IPS-NIHi11 (cell line): ENCODE measurements at regions not wholly inside any gene's neighbourhood (a gene's known extent, or its start where the extent isn't known, plus 50 kb on each side); places are given as distances from the start of the nearest gene placed in this dataset.
"Not testable (repeated sequence)": the region's sequence is repeated elsewhere in the genome, so short reads cannot be mapped to it uniquely, and the experiment has no call there.

Experiments
- DNase-seq: peaks from one replicate; pipeline ENCODE4 v3.0.0; 2012; ENCODE audit warnings: mixed read lengths, low spot score

DNA sequence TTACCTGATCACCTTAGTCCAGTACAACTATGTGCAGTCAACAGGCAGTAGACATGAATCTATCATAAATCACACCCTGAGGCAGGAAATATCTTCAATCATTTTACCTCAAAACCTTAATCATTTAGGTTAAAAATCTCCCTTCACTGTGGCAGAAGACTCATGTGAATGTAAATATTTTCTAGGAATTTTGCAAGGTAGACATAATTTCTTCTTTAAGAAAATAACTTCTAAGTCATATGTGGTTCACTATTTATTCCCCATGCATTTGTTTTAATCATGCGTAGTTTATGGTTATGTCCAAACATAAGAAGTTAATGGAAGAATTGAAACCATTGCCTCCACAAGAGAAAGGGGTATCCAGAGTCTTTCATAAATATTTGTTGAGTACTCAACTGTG is 97.0 kb downstream of the HMHB1 start:
- DNase-seq = no peak

DNA sequence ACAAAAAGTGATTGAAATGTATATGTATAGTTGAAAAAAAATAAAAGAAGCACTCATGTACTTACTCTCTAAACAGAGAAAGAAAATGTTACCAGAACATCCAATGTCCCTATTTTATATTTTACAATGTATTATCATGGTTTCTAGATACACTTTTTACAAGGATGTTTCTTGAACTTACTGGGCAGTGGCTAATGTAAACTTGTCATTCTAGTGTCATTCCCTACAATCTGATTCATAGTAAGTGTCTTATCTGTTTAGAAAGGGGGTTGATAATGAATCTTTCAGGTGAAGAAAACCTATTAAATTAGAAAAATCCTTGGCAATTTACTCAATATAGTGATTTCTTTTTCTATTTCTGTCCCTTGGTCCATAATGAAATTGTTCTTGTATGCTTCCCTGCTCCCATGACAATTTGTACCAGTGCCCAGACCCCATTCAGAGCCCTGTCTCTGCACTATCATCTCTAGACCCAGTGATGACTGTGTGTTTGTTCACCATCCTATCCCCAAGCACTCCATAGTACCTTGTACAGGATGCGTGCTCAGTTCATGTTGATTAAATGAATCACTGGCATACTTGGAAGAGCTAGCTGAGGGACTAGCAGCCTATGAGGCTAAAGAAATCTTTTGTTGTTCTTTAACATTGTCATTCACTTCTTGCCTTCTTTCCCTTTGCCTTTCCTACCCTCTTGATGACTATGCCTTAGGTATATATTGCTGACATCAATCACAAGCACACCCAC is 101.2 kb downstream of the HMHB1 start:
- DNase-seq = no peak

DNA sequence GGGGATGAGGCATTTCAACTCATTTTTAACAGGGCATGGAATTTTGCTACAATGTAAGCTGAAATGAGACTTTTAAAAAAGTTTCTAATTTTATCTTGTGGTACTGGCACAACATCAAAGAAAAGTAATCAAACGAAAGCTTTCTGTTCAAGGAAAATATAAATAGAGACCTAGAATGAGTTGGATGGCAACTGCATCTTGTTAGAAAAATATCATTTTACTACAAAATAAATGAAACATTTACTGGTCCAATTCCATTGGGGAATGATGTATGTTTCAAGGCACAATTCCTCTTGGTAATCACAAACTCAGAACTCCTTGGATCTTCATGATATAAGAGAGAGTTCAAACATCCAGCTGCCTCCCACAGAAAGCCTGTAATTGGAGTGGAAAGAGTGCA is 102.8 kb downstream of the HMHB1 start:
- no peak for DNase-seq

DNA sequence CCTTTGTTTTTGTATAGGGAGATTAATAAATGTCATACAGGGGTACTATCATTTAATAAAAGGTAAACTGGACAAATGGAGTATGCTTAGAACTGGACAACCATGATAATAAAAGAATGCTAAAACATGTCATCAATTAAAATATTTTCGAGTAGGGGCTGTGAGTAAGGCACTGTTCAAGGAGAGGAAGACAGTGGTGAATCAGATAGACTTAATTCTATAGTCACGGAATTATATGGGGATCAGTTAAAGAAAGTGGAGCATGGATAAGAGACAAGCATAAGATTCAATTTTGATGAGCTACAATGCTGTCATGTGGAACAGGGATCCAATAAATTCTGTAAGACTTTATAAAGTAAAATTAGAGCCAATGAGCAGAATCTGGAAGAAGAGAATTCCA is 104.5 kb downstream of the HMHB1 start:
- DNase-seq = no peak

DNA sequence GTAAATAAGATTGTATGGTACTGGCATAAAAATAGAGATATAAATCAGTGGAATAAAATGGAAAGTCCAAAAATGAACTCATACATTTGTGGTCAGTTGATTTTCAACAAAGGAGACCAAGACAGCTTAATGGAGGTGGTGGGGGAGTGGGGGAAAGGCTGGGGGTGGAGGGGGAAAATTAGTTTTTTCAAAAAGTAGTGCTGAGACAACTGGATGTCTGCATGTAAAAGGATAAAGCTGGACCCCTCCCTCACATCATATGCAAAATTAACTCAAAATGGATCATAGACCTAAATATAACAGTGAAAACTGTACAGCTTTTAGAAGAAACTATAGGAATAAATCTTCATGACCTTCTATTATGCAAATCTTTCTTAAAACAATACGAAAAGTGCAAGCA is 107.0 kb downstream of the HMHB1 start:
- DNase-seq = no peak

DNA sequence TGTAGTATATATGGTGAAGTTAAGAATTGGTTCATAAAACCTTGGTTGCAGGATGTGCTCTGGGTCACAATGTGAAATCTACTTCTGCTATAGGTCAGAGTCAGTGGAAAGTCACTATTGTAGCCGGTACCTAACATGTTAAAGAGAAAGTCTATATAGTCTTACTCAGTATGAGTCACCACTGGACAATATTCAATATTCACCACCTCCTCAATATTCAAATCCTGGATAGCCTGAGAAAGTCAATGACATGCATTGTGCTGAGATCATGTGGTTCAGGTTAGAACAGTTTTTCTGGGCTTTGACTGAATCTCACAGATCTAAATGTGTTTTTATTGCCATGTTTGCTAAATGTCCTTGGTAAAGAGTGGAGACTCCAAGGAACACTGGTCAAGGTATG is 108.8 kb downstream of the HMHB1 start:
- no peak for DNase-seq

DNA sequence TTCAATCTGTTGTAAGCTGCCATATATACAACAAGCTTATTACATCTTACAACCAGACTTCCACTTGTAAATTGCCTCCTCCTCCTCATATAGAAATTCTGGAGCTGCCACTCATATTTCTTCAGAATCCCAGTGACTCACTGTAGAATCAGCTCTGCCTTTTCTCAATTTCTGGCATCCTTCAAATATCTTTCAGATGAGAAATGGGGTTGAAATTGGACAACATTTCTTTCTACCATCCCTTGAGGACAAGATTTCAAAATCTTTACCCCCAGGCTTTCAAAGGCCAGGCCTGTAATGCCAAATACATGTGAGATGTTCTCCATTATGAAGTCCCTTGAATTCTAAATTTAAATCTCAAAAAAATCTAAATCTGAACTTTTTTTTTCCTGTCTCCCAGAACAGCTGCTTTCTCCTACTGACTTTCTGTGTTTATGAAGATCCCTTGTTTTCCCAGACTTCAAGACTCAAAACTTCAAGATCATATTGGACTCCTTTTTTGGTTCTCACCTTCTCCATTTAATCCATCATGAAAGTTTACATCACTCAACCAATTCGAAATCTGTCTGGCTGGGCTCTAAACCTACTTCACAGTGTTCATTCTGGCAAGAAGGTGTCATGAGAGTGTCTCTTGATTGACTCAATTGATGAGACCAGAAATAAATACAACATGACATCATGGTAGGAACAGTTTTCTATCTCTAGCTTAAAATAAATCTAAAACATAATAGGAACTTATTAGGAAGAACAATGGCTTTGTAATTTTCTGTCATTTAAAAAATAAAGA is 109.8 kb downstream of the HMHB1 start:
- no peak for DNase-seq

DNA sequence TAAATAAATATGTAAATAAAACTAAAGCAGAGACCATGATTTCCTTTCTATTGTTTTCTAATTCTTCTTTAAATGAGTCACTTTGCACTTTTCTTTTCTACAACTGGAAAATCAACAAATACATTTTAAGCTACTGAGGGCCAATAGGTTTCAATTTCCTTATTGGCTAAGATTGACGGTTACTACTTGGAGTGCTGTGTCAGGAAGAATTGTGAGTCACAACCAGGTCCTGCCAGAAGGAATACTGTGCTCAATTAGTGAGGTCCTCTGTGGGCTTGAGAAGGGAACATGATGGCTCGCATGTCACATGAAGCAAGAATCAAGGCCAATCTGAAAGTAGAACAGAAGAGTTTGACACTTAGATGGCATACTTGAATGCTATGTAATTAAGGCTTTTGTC is 110.8 kb downstream of the HMHB1 start:
- DNase-seq = no peak

DNA sequence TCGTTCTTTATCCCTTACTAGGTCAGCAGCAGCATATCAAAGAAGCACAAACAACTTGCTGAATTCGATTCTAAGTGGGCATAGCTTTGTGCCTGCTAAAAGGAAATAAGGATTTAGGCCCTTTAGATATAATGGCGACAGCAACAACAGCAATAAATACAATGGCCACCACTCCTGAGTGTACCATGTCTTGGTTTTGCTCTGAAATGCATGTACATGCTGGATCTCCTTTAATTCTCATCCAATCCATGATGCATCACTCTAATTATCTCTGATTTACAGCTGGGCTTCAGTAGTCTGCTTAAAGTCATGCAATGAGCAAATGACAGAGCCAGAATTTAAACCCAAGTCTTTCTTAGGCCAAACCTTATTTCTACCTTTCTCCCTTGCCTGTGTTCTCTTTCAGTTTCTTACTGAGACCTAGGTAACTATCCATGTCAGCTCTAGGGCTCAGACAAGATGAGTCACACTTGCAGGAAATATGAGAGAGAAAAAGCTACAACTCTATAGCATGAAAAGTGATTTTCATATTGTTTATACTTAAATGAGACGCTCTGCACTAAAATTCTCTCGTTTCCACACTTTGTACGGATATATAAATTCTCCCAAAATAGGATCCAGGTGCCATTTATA is 111.8 kb downstream of the HMHB1 start:
- no peak for DNase-seq

DNA sequence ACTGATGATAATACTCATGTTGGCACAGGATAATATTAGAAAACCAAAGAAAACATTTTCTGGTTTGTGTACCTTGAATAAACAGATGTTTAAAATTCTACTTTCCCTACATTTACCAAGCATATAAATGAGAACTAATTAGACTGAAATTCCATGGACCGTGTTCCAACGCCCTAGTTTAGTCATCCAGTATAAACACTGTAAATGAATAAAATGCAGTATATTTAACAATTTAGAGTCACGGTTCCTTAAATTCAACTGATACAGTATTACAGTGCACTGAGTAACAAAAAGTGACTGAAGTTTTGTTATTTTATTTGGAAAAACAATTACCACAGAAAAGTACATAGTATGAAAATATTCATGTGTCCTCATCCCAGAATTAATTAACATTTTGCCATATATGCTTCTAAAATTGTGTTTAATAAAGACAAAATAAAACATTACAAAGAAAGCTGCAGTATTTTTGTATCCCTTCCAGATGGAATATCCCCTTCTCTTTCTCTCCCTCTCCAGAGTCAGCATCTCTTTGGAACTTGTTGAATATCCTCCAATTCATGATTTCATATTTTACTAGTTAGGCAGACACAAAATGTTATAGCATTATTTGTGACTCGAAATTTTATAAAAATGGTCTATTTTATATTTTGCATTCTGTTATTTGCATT is 112.5 kb downstream of the HMHB1 start:
- no peak for DNase-seq

DNA sequence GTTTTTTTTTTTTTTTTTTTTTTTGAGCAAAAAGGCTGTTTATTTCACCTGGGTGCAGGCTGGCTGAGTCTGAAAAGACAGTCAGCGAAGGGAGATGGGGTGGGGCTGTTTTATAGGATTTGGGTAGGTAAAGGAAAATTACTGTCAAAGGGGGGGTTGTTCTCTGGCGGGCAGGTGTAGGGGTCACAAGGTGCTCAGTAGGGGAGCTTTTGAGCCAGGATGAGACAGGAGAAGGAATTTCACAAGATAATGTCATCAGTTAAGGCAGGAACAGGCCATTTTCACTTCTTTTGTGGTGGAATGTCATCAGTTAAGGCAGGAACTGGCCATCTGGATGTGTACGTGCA is 113.0 kb downstream of the HMHB1 start:
- not testable (repeated sequence) for DNase-seq

DNA sequence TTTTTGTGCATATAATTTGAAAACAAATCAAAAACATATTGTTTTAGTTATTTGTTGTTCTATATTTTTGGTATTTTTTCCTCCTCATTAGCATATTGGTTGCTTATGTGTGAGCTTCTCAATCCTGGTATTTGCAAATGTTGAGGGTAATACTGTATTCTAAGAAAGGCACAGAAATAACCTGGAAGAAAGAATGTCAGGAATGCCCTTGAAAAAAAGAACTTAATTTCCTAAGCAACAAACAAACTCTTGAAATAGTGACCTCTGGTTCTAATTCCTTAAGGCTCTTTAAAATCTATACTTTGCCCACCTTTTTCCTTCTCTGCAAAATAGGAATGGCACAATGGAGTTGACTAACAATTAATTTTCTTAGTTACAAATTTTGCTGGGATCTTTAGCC is 117.5 kb downstream of the HMHB1 start:
- DNase-seq = no peak

DNA sequence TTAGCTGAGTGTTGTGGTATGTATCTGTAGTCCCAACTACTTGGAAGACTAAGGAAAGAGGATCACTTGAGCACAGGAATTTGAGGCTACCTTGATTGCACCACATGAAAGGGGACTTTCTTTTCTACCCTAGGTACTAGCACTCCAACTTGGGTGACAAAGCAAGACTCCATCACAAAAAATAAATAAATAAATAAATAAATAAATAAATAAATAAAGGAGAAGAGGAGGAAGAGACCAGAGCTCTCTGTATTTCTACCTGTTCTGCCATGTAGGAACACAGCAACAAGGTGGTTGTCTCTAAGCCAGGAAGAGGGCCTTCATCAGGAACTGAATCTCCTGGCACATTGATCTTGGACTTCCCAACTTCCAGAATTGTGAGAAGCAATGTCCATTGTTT is 118.6 kb downstream of the HMHB1 start:
- no peak for DNase-seq

DNA sequence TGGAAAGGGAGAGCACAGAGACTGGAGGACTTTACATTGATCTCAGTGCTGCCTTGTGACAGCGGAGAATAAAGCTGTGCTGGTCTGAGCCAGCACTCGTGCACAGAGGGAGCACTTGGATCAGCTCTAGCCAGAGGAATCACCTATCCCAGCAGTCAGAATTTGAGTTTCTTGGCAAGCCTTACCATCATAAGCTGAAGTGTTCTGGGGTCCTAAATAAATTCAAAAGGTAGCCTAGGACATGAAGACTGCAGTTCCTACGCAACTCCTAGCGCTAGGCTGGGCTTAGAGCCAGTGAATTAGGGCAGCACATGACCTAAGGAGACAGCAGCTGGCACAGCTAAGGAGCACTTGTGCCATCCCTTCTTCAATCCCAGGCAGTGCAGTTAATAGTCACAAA is 119.5 kb downstream of the HMHB1 start:
- no peak for DNase-seq

DNA sequence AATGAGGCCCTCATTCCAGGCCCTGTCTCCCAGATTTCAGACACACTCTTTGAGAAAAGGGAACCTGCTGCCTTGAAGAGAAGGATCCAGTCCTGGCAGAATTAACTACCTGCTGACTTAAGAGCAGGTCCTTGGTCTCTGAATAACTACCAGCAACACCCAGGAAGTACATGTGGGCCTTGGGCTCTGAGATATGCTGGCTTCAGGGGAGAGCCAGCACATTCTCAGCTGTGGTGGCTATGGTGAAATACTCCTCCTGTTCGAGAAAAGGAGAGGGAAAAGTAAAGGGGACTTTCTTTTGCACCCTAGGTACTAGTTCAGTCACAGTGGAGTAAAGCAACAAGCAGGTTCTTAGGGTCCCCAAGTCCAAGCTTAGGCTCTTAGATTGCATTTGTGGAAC is 120.0 kb downstream of the HMHB1 start:
- no peak for DNase-seq

DNA sequence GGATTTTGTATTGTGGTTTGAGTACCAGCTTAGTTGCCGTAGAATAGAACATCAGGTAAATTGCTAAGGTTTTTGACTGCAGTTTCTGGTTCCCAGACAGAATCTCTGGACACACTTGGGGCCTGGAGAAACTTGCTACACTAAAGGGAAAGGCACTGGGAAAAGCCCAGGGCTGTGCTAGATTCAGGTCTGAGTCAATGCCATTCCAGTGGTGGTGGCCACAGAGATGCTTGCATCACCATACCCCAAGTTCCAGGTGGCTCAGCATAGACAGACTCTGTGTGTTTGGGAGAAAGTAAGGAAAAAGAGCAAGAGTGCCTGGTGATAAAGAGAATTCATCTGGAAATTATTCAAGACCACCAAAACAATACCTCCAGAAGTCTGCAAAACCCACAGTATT is 120.6 kb downstream of the HMHB1 start:
- DNase-seq = no peak

DNA sequence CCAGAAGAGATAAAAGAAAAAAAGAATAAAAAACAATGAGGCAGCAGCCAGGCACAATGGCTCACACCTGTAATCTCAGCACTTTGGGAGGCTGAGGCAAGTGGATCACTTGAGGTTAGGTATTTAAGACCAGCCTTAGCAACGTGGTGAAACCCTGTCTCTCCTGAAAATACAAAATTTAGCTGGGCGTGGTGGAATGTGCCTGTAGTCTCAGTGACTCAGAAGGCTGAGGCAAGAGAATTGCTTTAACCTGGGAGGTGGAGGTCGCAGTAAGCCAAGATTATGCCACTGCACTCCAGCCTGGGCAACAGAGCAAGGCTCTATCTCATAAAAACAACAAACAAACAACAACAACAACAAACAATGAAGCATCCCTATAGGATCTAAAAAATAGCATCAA is 121.5 kb downstream of the HMHB1 start:
- DNase-seq = no peak

DNA sequence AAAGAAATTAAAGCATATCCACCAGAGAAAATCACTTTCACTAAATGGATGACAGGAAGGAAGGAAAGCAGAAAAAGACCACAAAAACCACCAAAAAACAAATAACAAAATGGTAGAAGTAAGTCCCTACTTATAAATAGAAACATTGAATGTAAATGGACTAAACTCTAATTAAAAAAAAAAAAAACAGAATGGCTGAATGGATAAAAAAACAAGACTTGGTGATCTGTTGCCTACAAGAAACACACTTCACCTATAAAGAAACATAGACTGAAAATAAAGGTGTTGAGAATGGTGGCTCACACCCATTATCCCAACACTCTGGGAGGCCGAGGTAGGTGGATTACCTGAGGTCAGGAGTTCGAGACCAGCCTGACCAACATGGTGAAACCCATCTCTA is 122.9 kb downstream of the HMHB1 start:
- DNase-seq = no peak

DNA sequence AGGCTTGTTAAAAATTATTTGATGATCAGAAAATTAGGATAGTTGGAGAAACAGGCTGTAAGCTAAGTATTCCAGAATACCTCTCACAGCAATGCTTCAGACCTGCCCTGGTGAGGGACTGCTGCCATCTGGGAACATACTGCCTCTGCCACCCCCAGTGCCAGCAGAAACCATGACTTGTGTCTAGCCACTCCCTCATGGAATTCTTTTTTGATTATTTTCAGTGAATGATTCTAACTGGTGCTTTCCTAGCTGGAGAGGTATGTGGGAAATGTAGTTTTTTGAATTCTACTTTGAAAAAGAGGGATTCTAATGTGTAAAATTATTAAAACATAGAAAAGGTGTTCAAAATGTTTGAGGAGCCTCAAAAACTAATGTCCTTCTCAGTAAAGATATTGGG is 126.3 kb downstream of the HMHB1 start:
- no peak for DNase-seq

DNA sequence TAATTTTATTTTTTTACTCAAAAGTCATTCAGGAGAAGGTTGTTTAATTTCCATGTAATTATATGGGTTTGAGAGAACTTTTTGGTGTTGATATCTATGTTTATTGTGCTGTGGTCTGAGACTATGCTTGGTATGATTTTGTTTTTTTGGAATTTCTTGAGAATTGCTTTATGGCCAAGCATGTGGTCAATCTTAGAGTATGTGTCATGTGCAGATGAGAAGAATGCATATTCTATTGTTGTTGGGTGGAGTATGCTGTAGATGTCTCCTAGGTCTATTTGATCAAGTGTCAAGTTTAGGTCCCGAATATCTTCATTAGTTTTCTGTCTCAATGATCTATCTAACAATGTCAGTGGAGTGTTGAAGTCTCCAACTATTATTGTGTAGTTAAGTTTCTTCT is 134.9 kb downstream of the HMHB1 start:
- no peak for DNase-seq

DNA sequence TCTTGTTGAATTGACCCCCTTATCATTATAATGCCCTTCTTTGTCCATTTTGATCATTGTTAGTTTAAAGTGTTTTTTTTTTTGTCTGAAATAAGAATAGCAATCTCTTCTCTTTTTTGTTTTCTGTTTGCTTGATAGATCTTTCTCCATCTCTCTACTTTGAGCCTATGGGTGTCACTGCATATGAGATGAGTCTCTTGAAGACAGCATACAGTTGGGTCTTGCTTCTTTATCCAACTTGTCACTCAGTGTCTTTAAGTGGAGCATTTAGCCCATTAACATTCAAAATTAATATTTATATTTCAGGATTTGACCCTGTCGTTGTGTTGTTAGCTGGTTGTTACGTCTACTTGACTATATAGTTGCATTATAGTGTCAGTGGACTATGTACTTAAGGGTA is 135.4 kb downstream of the HMHB1 start:
- no peak for DNase-seq

DNA sequence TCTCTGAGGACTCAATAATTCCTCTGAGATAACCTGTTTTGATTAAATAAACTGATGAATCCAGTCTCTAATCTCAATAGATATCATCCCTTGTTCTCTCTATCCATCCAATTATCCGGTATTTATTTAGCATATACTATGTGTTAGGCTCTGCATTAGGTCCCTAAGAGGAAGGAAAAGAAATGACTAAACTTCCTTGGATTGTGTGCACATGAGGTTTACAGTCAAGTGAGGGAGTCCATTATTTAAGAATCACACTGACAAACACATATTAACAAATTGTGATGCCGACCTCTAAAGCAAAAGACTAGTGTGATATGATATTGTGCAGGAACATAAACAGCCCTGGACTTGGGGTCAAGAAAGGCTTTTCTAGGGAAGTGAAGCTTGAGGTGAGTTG is 140.8 kb downstream of the HMHB1 start:
- DNase-seq = no peak

DNA sequence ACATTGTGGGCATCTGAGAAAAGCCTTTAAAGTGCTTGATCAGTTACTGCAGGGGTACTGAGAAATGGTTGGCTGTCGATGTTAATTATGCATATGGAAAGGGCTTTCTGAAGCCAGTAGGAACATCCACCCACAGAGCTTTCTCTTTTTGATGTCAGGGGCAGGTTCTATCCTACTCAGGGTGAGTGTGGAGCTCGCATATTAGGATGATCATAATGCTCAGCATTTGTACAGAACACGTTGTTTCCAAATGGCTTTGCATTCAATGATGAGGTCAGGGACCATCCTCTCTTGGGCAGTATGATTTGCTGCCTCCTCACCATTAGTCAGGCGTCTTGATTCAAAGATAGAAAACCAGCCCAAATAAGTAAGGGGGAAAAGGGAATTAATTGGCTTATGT is 141.9 kb downstream of the HMHB1 start:
- no peak for DNase-seq
